ENCODE measurements at regions not wholly inside any gene's neighbourhood (a gene's known extent, or its start where the extent isn't known, plus 50 kb on each side); places are given as distances from the start of the nearest gene placed in this dataset.

GRCh38 chr3:163543662-163544061, 1534.6 kb downstream of the SI start:
- Histone ChIP-seq H3K9me1 (replicated peaks; ENCODE audit: control insufficient read depth, extremely low read depth, insufficient read depth, low read length) (no peaks in the 10 kb centered on the region), H4K20me1 (replicated peaks; ENCODE audit: control insufficient read depth, extremely low read depth, insufficient read depth, low read length) (no peaks in the 10 kb centered on the region), H3K36me3 (ENCODE audit: control insufficient read depth in 2 of 2, extremely low read depth in 1 of 2, insufficient read depth in 2 of 2, low read length in 2 of 2) (no peaks in the 10 kb centered on the region), H3K27ac (ENCODE audit: insufficient read depth, low read depth, low read length) (no peak overlapping the region), H3K27me3 (ENCODE audit: control insufficient read depth in 2 of 2, insufficient read depth in 2 of 2, low read length in 2 of 2) (no peaks in the 10 kb centered on the region), H3K4me1 (ENCODE audit: control insufficient read depth, extremely low read depth, insufficient read depth, low read length) (no peaks in the 10 kb centered on the region), H3K4me2 (ENCODE audit: insufficient read depth, low read length) (no peak overlapping the region), H3K9me3 (replicated peaks; ENCODE audit: control insufficient read depth, insufficient read depth, low read length) (no peaks in the 10 kb centered on the region), H2AFZ (ENCODE audit: low read depth, low read length) (no peak overlapping the region), H3K4me3 (replicated peaks in 1 of 3; ENCODE audit: insufficient read depth in 1 of 3, low read depth in 1 of 3, low read length in 3 of 3) (no peak overlapping the region), H3K9ac (replicated peaks; ENCODE audit: extremely low read depth, insufficient read depth, low read length) (no peak overlapping the region), H3K79me2 (ENCODE audit: control insufficient read depth, insufficient read depth, low read length) (no peaks in the 10 kb centered on the region)
- intact Hi-C loops (cut with micrococcal nuclease) (no loop called here), dilution Hi-C loops (cut with MboI; ENCODE audit: extremely low pct_ligation_motif_present, low sequenced_read_pairs) (no loop called here)
- no TSS peak for BruUV-seq (replicated peaks)
- FAIRE-seq (no peak), DNase-seq (ENCODE audit: low read depth, low spot score) (no peak)
- POLR2A ChIA-PET = no interaction called here
- CTCF ChIA-PET = no interaction called here
- TF ChIP-seq MYC (IDR thresholded peaks at IDR 0.05; ENCODE audit: low read depth, low read length) (no peak), CTCF (IDR thresholded peaks at IDR 0.05; ENCODE audit: extremely low read depth in 1 of 2, insufficient read depth in 1 of 2, low read depth in 1 of 2, low read length in 2 of 2) (no peak), FOS (IDR thresholded peaks at IDR 0.05; ENCODE audit: borderline replicate concordance, insufficient read depth, low read length) (no peak), MAX (IDR thresholded peaks at IDR 0.05; ENCODE audit: insufficient read depth, insufficient read length) (no peak), JUN (IDR thresholded peaks at IDR 0.05; ENCODE audit: borderline replicate concordance, insufficient read depth, insufficient read length, low read depth) (no peak)

GRCh38 chr3:163541629-163542028, 1536.7 kb downstream of the SI start:
- Histone ChIP-seq H3K4me2 (ENCODE audit: insufficient read depth, low read length) (no peak overlapping the region), H3K79me2 (ENCODE audit: control insufficient read depth, insufficient read depth, low read length) (no peaks in the 10 kb centered on the region), H4K20me1 (replicated peaks; ENCODE audit: control insufficient read depth, extremely low read depth, insufficient read depth, low read length) (no peaks in the 10 kb centered on the region), H3K27me3 (ENCODE audit: control insufficient read depth in 2 of 2, insufficient read depth in 2 of 2, low read length in 2 of 2) (no peaks in the 10 kb centered on the region), H3K27ac (ENCODE audit: insufficient read depth, low read depth, low read length) (no peak overlapping the region), H3K9ac (replicated peaks; ENCODE audit: extremely low read depth, insufficient read depth, low read length) (no peak overlapping the region), H3K36me3 (ENCODE audit: control insufficient read depth in 2 of 2, extremely low read depth in 1 of 2, insufficient read depth in 2 of 2, low read length in 2 of 2) (no peaks in the 10 kb centered on the region), H3K4me1 (ENCODE audit: control insufficient read depth, extremely low read depth, insufficient read depth, low read length) (no peaks in the 10 kb centered on the region), H3K9me3 (replicated peaks; ENCODE audit: control insufficient read depth, insufficient read depth, low read length) (peaks cover 2% of the 10 kb centered on the region), H2AFZ (ENCODE audit: low read depth, low read length) (no peak overlapping the region), H3K4me3 (replicated peaks in 1 of 3; ENCODE audit: insufficient read depth in 1 of 3, low read depth in 1 of 3, low read length in 3 of 3) (no peak overlapping the region), H3K9me1 (replicated peaks; ENCODE audit: control insufficient read depth, extremely low read depth, insufficient read depth, low read length) (no peaks in the 10 kb centered on the region)
- dilution Hi-C loops (cut with MboI; ENCODE audit: extremely low pct_ligation_motif_present, low sequenced_read_pairs) = no loop called here
- no peak for FAIRE-seq
- no TSS peak for BruUV-seq (replicated peaks)
- DNase-seq (ENCODE audit: low read depth, low spot score) = no peak
- ChIA-PET POLR2A (no interaction called here), CTCF (no interaction called here)
- intact Hi-C loops (cut with micrococcal nuclease) = no loop called here
- TF ChIP-seq FOS (IDR thresholded peaks at IDR 0.05; ENCODE audit: borderline replicate concordance, insufficient read depth, low read length) (no peak), CTCF (IDR thresholded peaks at IDR 0.05; ENCODE audit: extremely low read depth in 1 of 2, insufficient read depth in 1 of 2, low read depth in 1 of 2, low read length in 2 of 2) (no peak), POLR2AphosphoS5 (IDR thresholded peaks at IDR 0.05; ENCODE audit: insufficient read depth, low read depth, low read length) (no peak), POLR2A (IDR thresholded peaks at IDR 0.05; ENCODE audit: low read depth, low read length) (no peak), MYC (IDR thresholded peaks at IDR 0.05; ENCODE audit: low read depth, low read length) (no peak), GATA2 (IDR thresholded peaks at IDR 0.05; ENCODE audit: insufficient read depth, insufficient read length, low read depth, low read length) (no peak), JUN (IDR thresholded peaks at IDR 0.05; ENCODE audit: borderline replicate concordance, insufficient read depth, insufficient read length, low read depth) (no peak), MAX (IDR thresholded peaks at IDR 0.05; ENCODE audit: insufficient read depth, insufficient read length) (no peak), EZH2 (IDR thresholded peaks at IDR 0.05; ENCODE audit: borderline replicate concordance, low read depth, low read length, severe bottlenecking) (no peak)

Data from endothelial cell of umbilical vein (primary cell).